SK-N-SH treated with all-trans-retinoic acid at 6 μM for 48 hours (cell line): ENCODE measurements at regions not wholly inside any gene's neighbourhood (a gene's known extent, or its start where the extent isn't known, plus 50 kb on each side); places are given as distances from the start of the nearest gene placed in this dataset.

Experiments
- ATAC-seq: fragments of 200-7000 bp; cut with Tn5 transposase; 3 replicates; pipeline ENCODE4 v1.9.1; 2020; ENCODE audit warnings: mild to moderate bottlenecking, moderate library complexity
- CSDC2 ChIP-seq: fragments of 250-450 bp; sonication (Bioruptor Pico); IDR thresholded peaks from 2 replicates; pipeline ENCODE4 v1.5.0; 2020; ENCODE audit warnings: mild to moderate bottlenecking, moderate library complexity
- ESRRG ChIP-seq: fragments of 250-450 bp; sonication (Bioruptor Pico); IDR thresholded peaks from 2 replicates; pipeline ENCODE4 v1.6.1; 2021; ENCODE audit warnings: mild to moderate bottlenecking
- GLIS3 ChIP-seq: fragments of 250-450 bp; sonication (Bioruptor Pico); IDR thresholded peaks from 2 replicates; pipeline ENCODE4 v1.5.0; 2020; ENCODE audit warnings: mild to moderate bottlenecking, moderate library complexity
- ISL1 ChIP-seq: fragments of 250-450 bp; sonication (Bioruptor Pico); IDR thresholded peaks from 2 replicates; pipeline ENCODE4 v2.1.2; 2022; ENCODE audit warnings: mild to moderate bottlenecking, moderate library complexity
- OSR1 ChIP-seq: fragments of 250-450 bp; sonication (Bioruptor Pico); IDR thresholded peaks from 2 replicates; pipeline ENCODE4 v1.8.0; 2022; ENCODE audit warnings: moderate library complexity, mild to moderate bottlenecking, inconsistent platforms
- PPARA ChIP-seq: fragments of 250-450 bp; sonication (Bioruptor Pico); IDR thresholded peaks from 2 replicates; pipeline ENCODE4 v1.5.0; 2020; ENCODE audit warnings: mild to moderate bottlenecking, borderline replicate concordance
- RARB ChIP-seq: fragments of 250-450 bp; sonication (Bioruptor Pico); IDR thresholded peaks from 2 replicates; pipeline ENCODE4 v1.8.0; 2021; ENCODE audit warnings: mild to moderate bottlenecking, moderate library complexity
- TOX ChIP-seq: fragments of 250-450 bp; sonication (Bioruptor Pico); IDR thresholded peaks from 2 replicates; pipeline ENCODE4 v1.8.0; 2021; ENCODE audit warnings: mild to moderate bottlenecking, moderate library complexity, borderline replicate concordance
- ZNF565 ChIP-seq: fragments of 450-650 bp; formaldehyde crosslinking; conservative IDR thresholded peaks from 2 replicates; pipeline ENCODE4 v1.5.0; 2020; ENCODE audit warnings: low read depth, mild to moderate bottlenecking, moderate library complexity
- ZNF70 ChIP-seq: fragments of 450-650 bp; formaldehyde crosslinking; IDR thresholded peaks from 2 replicates; pipeline ENCODE4 v1.5.0; 2020; ENCODE audit warnings: mild to moderate bottlenecking, moderate library complexity
- ZNF8 ChIP-seq: fragments of 450-650 bp; formaldehyde crosslinking; IDR thresholded peaks from 2 replicates; pipeline ENCODE4 v1.5.0; 2020; ENCODE audit warnings: mild to moderate bottlenecking, moderate library complexity
- TF ChIP-seq, protein P1 (sequence below): fragments of 250-450 bp; sonication (Bioruptor Pico); IDR thresholded peaks from 2 replicates; pipeline ENCODE4 v1.8.0; 2021; ENCODE audit warnings: low read depth, mild to moderate bottlenecking, moderate library complexity, borderline replicate concordance
- TF ChIP-seq, protein P2 (sequence below): fragments of 250-450 bp; sonication (Bioruptor Pico); IDR thresholded peaks from 2 replicates; pipeline ENCODE4 v1.5.1; 2020; ENCODE audit warnings: low read depth, mild to moderate bottlenecking, moderate library complexity
- TF ChIP-seq, protein P3 (sequence below): fragments of 250-450 bp; sonication (Bioruptor Pico); IDR thresholded peaks from 2 replicates; pipeline ENCODE4 v1.5.1; 2021; ENCODE audit warnings: mild to moderate bottlenecking, moderate library complexity
- TF ChIP-seq, protein P4 (sequence below): fragments of 250-450 bp; sonication (Bioruptor Pico); IDR thresholded peaks from 2 replicates; pipeline ENCODE4 v1.8.0; 2020; ENCODE audit warnings: mild to moderate bottlenecking, moderate library complexity, borderline replicate concordance
- TF ChIP-seq, protein P5 (sequence below): fragments of 250-450 bp; sonication (Bioruptor Pico); IDR thresholded peaks from 2 replicates; pipeline ENCODE4 v1.5.0; 2020; ENCODE audit warnings: mild to moderate bottlenecking, moderate library complexity

DNA sequence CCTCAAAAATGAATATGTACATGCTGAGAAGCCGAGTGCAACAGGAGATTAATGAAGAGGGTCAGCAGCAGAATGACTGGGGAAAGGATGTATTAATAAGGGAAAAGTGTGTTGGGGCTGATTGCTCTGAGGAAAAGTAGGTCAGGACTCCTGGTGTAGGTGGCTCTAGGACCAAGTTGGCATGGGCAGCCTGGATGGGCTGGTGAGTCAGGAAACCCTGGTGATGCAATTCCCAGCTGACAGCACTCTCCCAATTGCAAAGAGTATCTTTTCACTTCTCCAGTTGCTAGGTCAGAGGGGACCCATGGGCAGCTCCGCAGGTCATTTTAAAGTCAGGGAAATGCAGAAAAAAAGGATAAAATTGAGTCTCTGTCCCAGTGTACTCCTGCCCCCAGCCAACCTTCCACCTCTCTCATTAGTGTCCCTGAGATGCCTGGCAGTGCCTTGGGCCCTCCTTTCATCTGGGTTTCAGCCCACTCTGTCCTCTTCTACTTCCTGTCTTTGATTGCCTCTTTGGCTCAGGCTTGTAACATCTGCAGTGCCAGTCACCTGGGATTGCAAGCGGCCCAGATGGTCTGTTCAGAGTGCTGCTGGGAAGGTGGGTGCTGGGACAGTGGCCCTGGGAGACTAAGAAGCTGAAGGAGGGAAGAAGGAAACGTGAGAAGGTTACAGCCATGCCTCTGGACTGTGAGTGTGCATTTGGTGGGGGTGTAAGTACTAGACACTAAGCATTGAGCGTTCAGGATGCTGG, 2177.2 kb downstream of the TP53TG3F start:
- TF ChIP-seq, protein P1, sequence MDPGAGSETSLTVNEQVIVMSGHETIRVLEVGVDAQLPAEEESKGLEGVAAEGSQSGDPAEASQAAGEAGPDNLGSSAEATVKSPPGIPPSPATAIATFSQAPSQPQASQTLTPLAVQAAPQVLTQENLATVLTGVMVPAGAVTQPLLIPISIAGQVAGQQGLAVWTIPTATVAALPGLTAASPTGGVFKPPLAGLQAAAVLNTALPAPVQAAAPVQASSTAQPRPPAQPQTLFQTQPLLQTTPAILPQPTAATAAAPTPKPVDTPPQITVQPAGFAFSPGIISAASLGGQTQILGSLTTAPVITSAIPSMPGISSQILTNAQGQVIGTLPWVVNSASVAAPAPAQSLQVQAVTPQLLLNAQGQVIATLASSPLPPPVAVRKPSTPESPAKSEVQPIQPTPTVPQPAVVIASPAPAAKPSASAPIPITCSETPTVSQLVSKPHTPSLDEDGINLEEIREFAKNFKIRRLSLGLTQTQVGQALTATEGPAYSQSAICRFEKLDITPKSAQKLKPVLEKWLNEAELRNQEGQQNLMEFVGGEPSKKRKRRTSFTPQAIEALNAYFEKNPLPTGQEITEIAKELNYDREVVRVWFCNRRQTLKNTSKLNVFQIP (CRISPR knock-in tag) = no peak
- TF ChIP-seq, protein P2, sequence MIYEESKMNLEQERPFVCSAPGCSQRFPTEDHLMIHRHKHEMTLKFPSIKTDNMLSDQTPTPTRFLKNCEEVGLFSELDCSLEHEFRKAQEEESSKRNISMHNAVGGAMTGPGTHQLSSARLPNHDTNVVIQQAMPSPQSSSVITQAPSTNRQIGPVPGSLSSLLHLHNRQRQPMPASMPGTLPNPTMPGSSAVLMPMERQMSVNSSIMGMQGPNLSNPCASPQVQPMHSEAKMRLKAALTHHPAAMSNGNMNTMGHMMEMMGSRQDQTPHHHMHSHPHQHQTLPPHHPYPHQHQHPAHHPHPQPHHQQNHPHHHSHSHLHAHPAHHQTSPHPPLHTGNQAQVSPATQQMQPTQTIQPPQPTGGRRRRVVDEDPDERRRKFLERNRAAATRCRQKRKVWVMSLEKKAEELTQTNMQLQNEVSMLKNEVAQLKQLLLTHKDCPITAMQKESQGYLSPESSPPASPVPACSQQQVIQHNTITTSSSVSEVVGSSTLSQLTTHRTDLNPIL (CRISPR knock-in tag) = no peak
- no peak for TF ChIP-seq TOX
- TF ChIP-seq ZNF565 (CRISPR knock-in tag) = no peak
- TF ChIP-seq CSDC2 (CRISPR knock-in tag) = no peak
- no peak for TF ChIP-seq ESRRG (CRISPR knock-in tag)
- no peak for ATAC-seq

DNA sequence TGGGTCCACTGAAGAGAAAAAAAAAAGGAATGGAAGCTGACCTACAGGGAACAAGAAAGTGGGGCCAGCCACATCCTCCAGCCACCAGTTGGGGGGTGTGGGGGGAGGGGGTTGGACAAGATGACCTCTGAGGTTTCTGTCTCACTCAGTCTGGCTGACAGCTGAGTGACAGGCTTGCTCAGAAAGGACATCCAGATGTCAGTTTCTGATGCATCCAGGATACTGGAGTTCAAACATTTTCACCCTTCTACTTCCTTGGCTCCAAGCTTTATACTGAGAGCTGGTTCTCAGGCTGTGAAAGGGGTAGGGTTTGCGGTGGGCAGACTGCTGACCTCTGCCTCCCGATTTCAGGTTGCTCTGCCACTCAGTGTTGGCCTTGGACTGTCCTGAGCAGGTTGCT, 2178.3 kb downstream of the TP53TG3F start:
- TF ChIP-seq GLIS3 (CRISPR knock-in tag) = no peak
- no peak for TF ChIP-seq ISL1
- TF ChIP-seq, all 23 proteins: peak for 0
- ATAC-seq = no peak

DNA sequence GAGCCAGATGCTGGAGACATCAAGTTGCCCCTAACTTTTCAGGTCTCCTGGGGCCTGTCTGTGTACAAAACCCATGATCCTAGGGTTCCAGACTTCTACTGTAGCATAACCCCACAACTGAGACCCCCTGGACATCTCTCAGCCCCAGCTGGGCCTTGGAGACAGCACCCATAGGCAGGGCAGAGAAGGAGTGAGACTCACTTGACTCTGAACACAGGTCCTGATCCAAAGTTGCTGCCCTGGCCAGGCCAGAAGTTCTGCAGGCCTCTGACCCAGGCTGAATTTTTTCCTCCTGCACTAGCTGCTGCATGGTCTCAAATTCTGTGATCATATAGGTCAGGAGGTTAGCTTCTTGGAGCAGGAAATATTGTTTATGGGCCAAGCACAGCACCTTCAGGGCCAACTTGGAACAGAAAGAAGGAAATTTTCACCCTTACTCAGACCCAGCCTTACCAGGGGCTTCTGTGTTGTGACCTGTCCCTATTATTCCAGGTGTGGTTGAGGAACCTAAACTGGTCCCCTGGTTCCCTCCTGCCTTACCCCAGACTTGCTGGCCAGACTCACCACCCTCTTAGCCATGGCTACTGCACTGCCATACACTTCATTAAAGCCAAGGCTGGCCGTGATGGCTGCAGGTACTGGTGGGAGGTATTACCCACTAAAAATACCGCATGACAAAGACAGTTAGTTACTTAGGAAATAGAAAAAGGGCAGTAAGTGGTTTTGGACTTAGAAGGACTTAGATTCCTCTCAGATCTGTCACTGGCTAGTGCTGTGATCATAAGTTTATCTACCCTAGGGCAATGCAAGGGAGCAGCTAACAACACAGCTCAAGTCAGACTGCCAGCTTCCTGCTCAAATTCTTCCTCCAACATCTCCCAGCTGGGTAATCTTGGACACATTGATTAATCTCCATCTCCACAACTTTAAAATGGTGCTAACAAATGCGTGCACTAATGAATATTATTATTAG, 2180.1 kb downstream of the TP53TG3F start:
- TF ChIP-seq, protein P3, sequence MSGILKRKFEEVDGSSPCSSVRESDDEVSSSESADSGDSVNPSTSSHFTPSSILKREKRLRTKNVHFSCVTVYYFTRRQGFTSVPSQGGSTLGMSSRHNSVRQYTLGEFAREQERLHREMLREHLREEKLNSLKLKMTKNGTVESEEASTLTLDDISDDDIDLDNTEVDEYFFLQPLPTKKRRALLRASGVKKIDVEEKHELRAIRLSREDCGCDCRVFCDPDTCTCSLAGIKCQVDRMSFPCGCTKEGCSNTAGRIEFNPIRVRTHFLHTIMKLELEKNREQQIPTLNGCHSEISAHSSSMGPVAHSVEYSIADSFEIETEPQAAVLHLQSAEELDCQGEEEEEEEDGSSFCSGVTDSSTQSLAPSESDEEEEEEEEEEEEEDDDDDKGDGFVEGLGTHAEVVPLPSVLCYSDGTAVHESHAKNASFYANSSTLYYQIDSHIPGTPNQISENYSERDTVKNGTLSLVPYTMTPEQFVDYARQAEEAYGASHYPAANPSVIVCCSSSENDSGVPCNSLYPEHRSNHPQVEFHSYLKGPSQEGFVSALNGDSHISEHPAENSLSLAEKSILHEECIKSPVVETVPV (CRISPR knock-in tag) = no peak
- TF ChIP-seq ZNF70 (no peak), TOX (no peak), ISL1 (no peak), RARB (CRISPR knock-in tag) (no peak), PPARA (CRISPR knock-in tag) (no peak), ZNF8 (CRISPR knock-in tag) (no peak), OSR1 (CRISPR knock-in tag) (no peak), ESRRG (CRISPR knock-in tag) (no peak), ZNF565 (CRISPR knock-in tag) (no peak)
- TF ChIP-seq, protein P4, sequence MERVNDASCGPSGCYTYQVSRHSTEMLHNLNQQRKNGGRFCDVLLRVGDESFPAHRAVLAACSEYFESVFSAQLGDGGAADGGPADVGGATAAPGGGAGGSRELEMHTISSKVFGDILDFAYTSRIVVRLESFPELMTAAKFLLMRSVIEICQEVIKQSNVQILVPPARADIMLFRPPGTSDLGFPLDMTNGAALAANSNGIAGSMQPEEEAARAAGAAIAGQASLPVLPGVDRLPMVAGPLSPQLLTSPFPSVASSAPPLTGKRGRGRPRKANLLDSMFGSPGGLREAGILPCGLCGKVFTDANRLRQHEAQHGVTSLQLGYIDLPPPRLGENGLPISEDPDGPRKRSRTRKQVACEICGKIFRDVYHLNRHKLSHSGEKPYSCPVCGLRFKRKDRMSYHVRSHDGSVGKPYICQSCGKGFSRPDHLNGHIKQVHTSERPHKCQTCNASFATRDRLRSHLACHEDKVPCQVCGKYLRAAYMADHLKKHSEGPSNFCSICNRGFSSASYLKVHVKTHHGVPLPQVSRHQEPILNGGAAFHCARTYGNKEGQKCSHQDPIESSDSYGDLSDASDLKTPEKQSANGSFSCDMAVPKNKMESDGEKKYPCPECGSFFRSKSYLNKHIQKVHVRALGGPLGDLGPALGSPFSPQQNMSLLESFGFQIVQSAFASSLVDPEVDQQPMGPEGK = no peak
- TF ChIP-seq, protein P1 (CRISPR knock-in tag) = no peak
- TF ChIP-seq, protein P5, sequence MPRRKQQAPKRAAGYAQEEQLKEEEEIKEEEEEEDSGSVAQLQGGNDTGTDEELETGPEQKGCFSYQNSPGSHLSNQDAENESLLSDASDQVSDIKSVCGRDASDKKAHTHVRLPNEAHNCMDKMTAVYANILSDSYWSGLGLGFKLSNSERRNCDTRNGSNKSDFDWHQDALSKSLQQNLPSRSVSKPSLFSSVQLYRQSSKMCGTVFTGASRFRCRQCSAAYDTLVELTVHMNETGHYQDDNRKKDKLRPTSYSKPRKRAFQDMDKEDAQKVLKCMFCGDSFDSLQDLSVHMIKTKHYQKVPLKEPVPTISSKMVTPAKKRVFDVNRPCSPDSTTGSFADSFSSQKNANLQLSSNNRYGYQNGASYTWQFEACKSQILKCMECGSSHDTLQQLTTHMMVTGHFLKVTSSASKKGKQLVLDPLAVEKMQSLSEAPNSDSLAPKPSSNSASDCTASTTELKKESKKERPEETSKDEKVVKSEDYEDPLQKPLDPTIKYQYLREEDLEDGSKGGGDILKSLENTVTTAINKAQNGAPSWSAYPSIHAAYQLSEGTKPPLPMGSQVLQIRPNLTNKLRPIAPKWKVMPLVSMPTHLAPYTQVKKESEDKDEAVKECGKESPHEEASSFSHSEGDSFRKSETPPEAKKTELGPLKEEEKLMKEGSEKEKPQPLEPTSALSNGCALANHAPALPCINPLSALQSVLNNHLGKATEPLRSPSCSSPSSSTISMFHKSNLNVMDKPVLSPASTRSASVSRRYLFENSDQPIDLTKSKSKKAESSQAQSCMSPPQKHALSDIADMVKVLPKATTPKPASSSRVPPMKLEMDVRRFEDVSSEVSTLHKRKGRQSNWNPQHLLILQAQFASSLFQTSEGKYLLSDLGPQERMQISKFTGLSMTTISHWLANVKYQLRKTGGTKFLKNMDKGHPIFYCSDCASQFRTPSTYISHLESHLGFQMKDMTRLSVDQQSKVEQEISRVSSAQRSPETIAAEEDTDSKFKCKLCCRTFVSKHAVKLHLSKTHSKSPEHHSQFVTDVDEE (CRISPR knock-in tag) = no peak
- TF ChIP-seq, protein P2 (CRISPR knock-in tag) = no peak
- TF ChIP-seq, all 23 proteins: peak for 0
- ATAC-seq = no peak
